Tibial nerve (tissue), 4 donors: ENCODE measurements at regions not wholly inside any gene's neighbourhood (a gene's known extent, or its start where the extent isn't known, plus 50 kb on each side); places are given as distances from the start of the nearest gene placed in this dataset.

Experiments used
- DNase-seq, 2 donors: peaks; one replicate each; pipeline ENCODE4 v3.0.0-alpha.2; 2019; ENCODE audit warnings: low spot score in 2 of 2
- H3K27ac ChIP-seq, 4 donors: fragments of 200-600 bp; sonication (generic) in 3 of 4; one replicate each; pipeline ENCODE4 v1.5.1; 2017 to 2019; ENCODE audit warnings: mild to moderate bottlenecking in 1 of 4
- H3K27me3 ChIP-seq, 2 donors: fragments of 200-600 bp; sonication (generic) in 1 of 2; one replicate each; pipeline versions ENCODE4 v1.5.1 to v1.6.0; 2017 to 2019
- H3K36me3 ChIP-seq, 3 donors: fragments of 200-600 bp; sonication (generic); one replicate each; pipeline ENCODE4 v1.5.1; 2018 to 2019
- H3K4me1 ChIP-seq, 4 donors: fragments of 200-600 bp; sonication (generic) in 3 of 4; one replicate each; pipeline ENCODE4 v1.5.1; 2017 to 2019
- H3K4me3 ChIP-seq, 4 donors: fragments of 200-600 bp; sonication (generic) in 3 of 4; one replicate each; pipeline ENCODE4 v1.5.1; 2017 to 2019; ENCODE audit warnings: mild to moderate bottlenecking in 1 of 4, moderate library complexity in 1 of 4
- H3K9me3 ChIP-seq, 4 donors: fragments of 200-600 bp; sonication (generic) in 3 of 4; one replicate each; pipeline ENCODE4 v1.5.1; 2017 to 2019
- CTCF ChIP-seq, 5 experiments: fragments of 200-600 bp in 3 of 5; fragments of 450-650 bp in 2 of 5; sonication (generic) in 3 of 5; IDR thresholded peaks; one replicate each; pipeline ENCODE4 v1.5.1; 2016 to 2019; ENCODE audit warnings: antibody characterized with exemption in 5 of 5, mild to moderate bottlenecking in 3 of 5, moderate library complexity in 2 of 5
- EP300 ChIP-seq, 2 donors: sonication (generic); formaldehyde crosslinking; IDR thresholded peaks; one replicate each; pipeline ENCODE4 v1.6.1; 2017; ENCODE audit warnings: antibody characterized with exemption in 2 of 2, mild to moderate bottlenecking in 1 of 2
- POLR2A ChIP-seq, 2 donors: fragments of 450-650 bp; IDR thresholded peaks; one replicate each; pipeline ENCODE4 v1.6.1; 2017; ENCODE audit warnings: antibody characterized with exemption in 2 of 2, mild to moderate bottlenecking in 2 of 2, moderate library complexity in 2 of 2
- WGBS, 2 donors: methylation state at CpG; one replicate each; pipeline ENCODE4 v1.1.5; 2018; 5-methylcytosine and 5-hydroxymethylcytosine counted together

- Histone ChIP-seq H3K27me3 (no peaks in the 10 kb centered on the region), H3K27ac (no peak overlapping the region), H3K4me3 (no peak overlapping the region), H3K4me1 (no peaks in the 10 kb centered on the region), H3K9me3 (no peaks in the 10 kb centered on the region), H3K36me3 (no peaks in the 10 kb centered on the region)
- TF ChIP-seq POLR2A (IDR thresholded peaks at IDR 0.05) (no peak), EP300 (IDR thresholded peaks at IDR 0.05) (no peak), CTCF (IDR thresholded peaks at IDR 0.05) (no peak)
- no peak for DNase-seq
- 87 to 91% methylated on average over 8 of the region's 8 CpGs for WGBS, 2 donors
Measured at GRCh38 chr10:129116371-129116770, 350.7 kb upstream of the MGMT start.

GRCh38 chr10:129120441-129120840 lies 346.6 kb upstream of the MGMT start:
- Histone ChIP-seq H3K4me3 (no peak overlapping the region), H3K27ac (no peak overlapping the region), H3K4me1 (no peaks in the 10 kb centered on the region), H3K9me3 (peaks cover 0 to 1% (median 0%) of the 10 kb centered on the region in 4 donors), H3K27me3 (no peaks in the 10 kb centered on the region), H3K36me3 (no peaks in the 10 kb centered on the region)
- 42 to 50% methylated on average over 2 of the region's 2 CpGs for WGBS, 2 donors
- TF ChIP-seq POLR2A (IDR thresholded peaks at IDR 0.05) (no peak), CTCF (IDR thresholded peaks at IDR 0.05) (no peak), EP300 (IDR thresholded peaks at IDR 0.05) (no peak)
- DNase-seq = no peak

GRCh38 chr10:129122846-129123245 lies 344.2 kb upstream of the MGMT start:
- no peaks in the 10 kb centered on the region for H3K27me3 ChIP-seq

GRCh38 chr10:129123428-129123827 lies 343.6 kb upstream of the MGMT start:
- Histone ChIP-seq H3K4me3 (no peak overlapping the region), H3K9me3 (peaks cover 0 to 8% (median 0%) of the 10 kb centered on the region in 4 donors), H3K27ac (no peak overlapping the region), H3K4me1 (no peaks in the 10 kb centered on the region), H3K27me3 (no peaks in the 10 kb centered on the region), H3K36me3 (no peaks in the 10 kb centered on the region)
- DNase-seq = no peak
- WGBS, 2 donors = 55 to 72% methylated on average over 6 of the region's 6 CpGs
- no peak for TF ChIP-seq CTCF (IDR thresholded peaks at IDR 0.05)
- TF ChIP-seq POLR2A (IDR thresholded peaks at IDR 0.05) = no peak
- no peak for TF ChIP-seq EP300 (IDR thresholded peaks at IDR 0.05)

More at GRCh38 chr10:129122846-129123245, 344.2 kb upstream of the MGMT start:
- no peaks in the 10 kb centered on the region for H3K36me3 ChIP-seq
- no peak for DNase-seq
- peaks cover 0 to 8% (median 0%) of the 10 kb centered on the region in 4 donors for H3K9me3 ChIP-seq
- no peaks in the 10 kb centered on the region for H3K4me1 ChIP-seq
- no peak for TF ChIP-seq POLR2A (IDR thresholded peaks at IDR 0.05)
- TF ChIP-seq EP300 (IDR thresholded peaks at IDR 0.05) = no peak
- TF ChIP-seq CTCF (IDR thresholded peaks at IDR 0.05) = no peak
- no peak overlapping the region for H3K27ac ChIP-seq
- H3K4me3 ChIP-seq = no peak overlapping the region
- whole genome bisulfite sequencing, 2 donors = 92 to 94% methylated on average over 3 of the region's 3 CpGs

- H3K9me3 ChIP-seq = peaks cover 0 to 8% (median 0%) of the 10 kb centered on the region in 4 donors
- no peak for DNase-seq
- peaks cover 0 to 10% (median 0%) of the 10 kb centered on the region in 4 donors for H3K4me1 ChIP-seq
- no peaks in the 10 kb centered on the region for H3K27me3 ChIP-seq
- no peak for TF ChIP-seq POLR2A (IDR thresholded peaks at IDR 0.05)
- TF ChIP-seq EP300 (IDR thresholded peaks at IDR 0.05) = no peak
- no peak for TF ChIP-seq CTCF (IDR thresholded peaks at IDR 0.05)
- no peaks in the 10 kb centered on the region for H3K36me3 ChIP-seq
- H3K27ac ChIP-seq = no peak overlapping the region
- WGBS, 2 donors = 86 to 90% methylated on average over 4 of the region's 4 CpGs
- H3K4me3 ChIP-seq = no peak overlapping the region
Measured at GRCh38 chr10:129126982-129127381, 340.1 kb upstream of the MGMT start.
